ENCODE measurements at regions not wholly inside any gene's neighbourhood (a gene's known extent, or its start where the extent isn't known, plus 50 kb on each side); places are given as distances from the start of the nearest gene placed in this dataset.

DNA sequence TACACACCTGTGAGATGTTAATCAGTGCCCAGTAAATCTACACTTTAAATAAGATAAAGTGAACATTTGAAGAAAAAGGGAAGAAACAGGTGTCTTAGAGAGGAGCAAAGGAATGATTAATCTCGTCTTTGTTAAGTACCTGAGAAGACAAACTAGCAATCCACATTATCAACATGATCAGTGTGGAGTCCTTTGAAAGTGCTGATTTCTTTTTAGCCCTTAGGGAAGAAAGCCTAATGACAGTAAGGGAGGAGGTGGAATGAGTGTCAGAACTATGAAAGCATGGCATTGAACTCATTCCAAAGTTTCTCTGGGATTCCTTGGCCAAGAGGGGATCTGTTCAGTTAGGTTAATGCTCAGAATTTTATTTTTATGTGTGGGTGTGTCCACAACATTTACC lies 1109.0 kb upstream of the ACO1 start:
- TF ChIP-seq EZH2 (IDR thresholded peaks at IDR 0.05; ENCODE audit: borderline replicate concordance, control insufficient read depth, low read depth, low read length): no peak
- TF ChIP-seq TCF7 (IDR thresholded peaks at IDR 0.05; ENCODE audit: borderline replicate concordance): no peak
- TF ChIP-seq POLR2AphosphoS5 (IDR thresholded peaks at IDR 0.05; ENCODE audit: low read length): no peak
- TF ChIP-seq, protein P1, sequence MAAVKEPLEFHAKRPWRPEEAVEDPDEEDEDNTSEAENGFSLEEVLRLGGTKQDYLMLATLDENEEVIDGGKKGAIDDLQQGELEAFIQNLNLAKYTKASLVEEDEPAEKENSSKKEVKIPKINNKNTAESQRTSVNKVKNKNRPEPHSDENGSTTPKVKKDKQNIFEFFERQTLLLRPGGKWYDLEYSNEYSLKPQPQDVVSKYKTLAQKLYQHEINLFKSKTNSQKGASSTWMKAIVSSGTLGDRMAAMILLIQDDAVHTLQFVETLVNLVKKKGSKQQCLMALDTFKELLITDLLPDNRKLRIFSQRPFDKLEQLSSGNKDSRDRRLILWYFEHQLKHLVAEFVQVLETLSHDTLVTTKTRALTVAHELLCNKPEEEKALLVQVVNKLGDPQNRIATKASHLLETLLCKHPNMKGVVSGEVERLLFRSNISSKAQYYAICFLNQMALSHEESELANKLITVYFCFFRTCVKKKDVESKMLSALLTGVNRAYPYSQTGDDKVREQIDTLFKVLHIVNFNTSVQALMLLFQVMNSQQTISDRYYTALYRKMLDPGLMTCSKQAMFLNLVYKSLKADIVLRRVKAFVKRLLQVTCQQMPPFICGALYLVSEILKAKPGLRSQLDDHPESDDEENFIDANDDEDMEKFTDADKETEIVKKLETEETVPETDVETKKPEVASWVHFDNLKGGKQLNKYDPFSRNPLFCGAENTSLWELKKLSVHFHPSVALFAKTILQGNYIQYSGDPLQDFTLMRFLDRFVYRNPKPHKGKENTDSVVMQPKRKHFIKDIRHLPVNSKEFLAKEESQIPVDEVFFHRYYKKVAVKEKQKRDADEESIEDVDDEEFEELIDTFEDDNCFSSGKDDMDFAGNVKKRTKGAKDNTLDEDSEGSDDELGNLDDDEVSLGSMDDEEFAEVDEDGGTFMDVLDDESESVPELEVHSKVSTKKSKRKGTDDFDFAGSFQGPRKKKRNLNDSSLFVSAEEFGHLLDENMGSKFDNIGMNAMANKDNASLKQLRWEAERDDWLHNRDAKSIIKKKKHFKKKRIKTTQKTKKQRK (IDR thresholded peaks at IDR 0.05; ENCODE audit: low read depth, low read length): no peak
- TF ChIP-seq NBN (IDR thresholded peaks at IDR 0.05): no peak
- TF ChIP-seq MYC (IDR thresholded peaks at IDR 0.05; ENCODE audit: insufficient read depth, insufficient read length, insufficient replicate concordance, low read length, severe bottlenecking): no peak
